GM23338 (cell line): ENCODE measurements at regions not wholly inside any gene's neighbourhood (a gene's known extent, or its start where the extent isn't known, plus 50 kb on each side); places are given as distances from the start of the nearest gene placed in this dataset.

Experiments
- ATAC-seq: fragments of 200-7000 bp; cut with Tn5 transposase; 3 replicates; pipeline ENCODE4 v1.9.1; 2020
- DNase-seq: peaks from one replicate; pipeline ENCODE4 v3.0.0-alpha.2; 2015; ENCODE audit warnings: low spot score
- H2AFZ ChIP-seq: fragments of 200-600 bp; sonication (generic); 2 replicates; pipeline ENCODE4 v1.8.0; 2016; ENCODE audit warnings: antibody characterized with exemption, mild to moderate bottlenecking, moderate library complexity
- H3F3A ChIP-seq: fragments of 200-600 bp; sonication (generic); replicated peaks from 2 replicates; pipeline ENCODE4 v1.8.0; 2017; ENCODE audit warnings: antibody characterized with exemption, mixed run types, low read depth
- H3K27ac ChIP-seq: fragments of 200-600 bp; sonication (generic); 2 replicates; pipeline ENCODE4 v1.6.1; 2016; ENCODE audit warnings: low read depth
- H3K27me3 ChIP-seq: fragments of 200-600 bp; sonication (generic); 2 replicates; pipeline ENCODE4 v1.8.0; 2016; ENCODE audit warnings: mild to moderate bottlenecking, mixed run types, moderate library complexity; ENCODE audit not compliant: insufficient read depth
- H3K36me3 ChIP-seq: fragments of 200-600 bp; sonication (generic); 2 replicates; pipeline ENCODE4 v1.8.0; 2016; ENCODE audit warnings: mild to moderate bottlenecking; ENCODE audit not compliant: insufficient read depth
- H3K4me1 ChIP-seq: fragments of 200-600 bp; sonication (generic); 2 replicates; pipeline ENCODE4 v1.8.0; 2016; ENCODE audit warnings: mild to moderate bottlenecking, moderate library complexity; ENCODE audit not compliant: insufficient read depth
- H3K4me2 ChIP-seq: fragments of 200-600 bp; sonication (generic); 2 replicates; pipeline ENCODE4 v1.7.1; 2017; ENCODE audit warnings: mixed run types
- H3K4me3 ChIP-seq: fragments of 200-600 bp; sonication (generic); 2 replicates; pipeline ENCODE4 v1.6.1; 2016; ENCODE audit warnings: mixed run types
- H3K79me2 ChIP-seq: fragments of 200-600 bp; sonication (generic); replicated peaks from 2 replicates; pipeline ENCODE4 v1.8.0; 2017; ENCODE audit warnings: mild to moderate bottlenecking; ENCODE audit not compliant: insufficient read depth
- H3K9me2 ChIP-seq: fragments of 200-600 bp; sonication (generic); 2 replicates; pipeline ENCODE4 v1.8.0; 2017; ENCODE audit not compliant: insufficient read depth
- H4K20me1 ChIP-seq: fragments of 200-600 bp; sonication (generic); replicated peaks from 2 replicates; pipeline ENCODE4 v1.8.0; 2017; ENCODE audit warnings: mild to moderate bottlenecking; ENCODE audit not compliant: insufficient read depth
- H3K27ac Mint-ChIP-seq: 2 replicates; pipeline ENCODE4 v1.8.0; 2020; ENCODE audit warnings: inconsistent platforms, mild to moderate bottlenecking, moderate library complexity, mixed read lengths
- H3K27me3 Mint-ChIP-seq: 3 replicates; pipeline ENCODE4 v1.8.0; 2022; ENCODE audit warnings: low read depth, mild to moderate bottlenecking, moderate library complexity, mixed read lengths, inconsistent platforms; ENCODE audit not compliant: insufficient read depth, poor library complexity
- H3K36me3 Mint-ChIP-seq: 3 replicates; pipeline ENCODE4 v1.8.0; 2021; ENCODE audit warnings: low read depth, mild to moderate bottlenecking, inconsistent platforms, moderate library complexity, mixed read lengths
- H3K4me1 Mint-ChIP-seq: 3 replicates; pipeline ENCODE4 v1.8.0; 2020; ENCODE audit warnings: mild to moderate bottlenecking, inconsistent platforms, mixed read lengths
- H3K4me3 Mint-ChIP-seq: 3 replicates; pipeline ENCODE4 v1.8.0; 2021; ENCODE audit warnings: moderate library complexity, mild to moderate bottlenecking, inconsistent platforms, mixed read lengths
- H3K9me3 Mint-ChIP-seq: 3 replicates; pipeline ENCODE4 v1.8.0; 2020; ENCODE audit warnings: moderate library complexity, mild to moderate bottlenecking, inconsistent platforms, mixed read lengths
- EZH2 ChIP-seq: fragments of 200-600 bp; sonication (generic); IDR thresholded peaks from one replicate; pipeline ENCODE4 v1.8.0; 2017; ENCODE audit warnings: antibody characterized with exemption, mild to moderate bottlenecking, low read depth; ENCODE audit not compliant: unreplicated experiment
- NANOG ChIP-seq: IDR thresholded peaks from 2 replicates; pipeline ENCODE4 v1.6.1; 2016; ENCODE audit warnings: antibody characterized with exemption, borderline replicate concordance
- ZNF331 ChIP-seq: fragments of 250-450 bp; sonication (Bioruptor Pico); IDR thresholded peaks from 2 replicates; pipeline ENCODE4 v1.5.0; 2020; ENCODE audit warnings: low read depth, mild to moderate bottlenecking, moderate library complexity
- TF ChIP-seq, protein P1 (sequence below), 2 experiments: fragments of 200-600 bp in 1 of 2; sonication (generic) in 1 of 2; conservative IDR thresholded peaks; 2 replicates each; pipeline versions ENCODE4 v1.5.1 to v1.6.1; 2016 to 2017; ENCODE audit warnings: antibody characterized with exemption in 2 of 2, low read depth in 2 of 2, mild to moderate bottlenecking in 2 of 2, moderate library complexity in 1 of 2

DNA sequence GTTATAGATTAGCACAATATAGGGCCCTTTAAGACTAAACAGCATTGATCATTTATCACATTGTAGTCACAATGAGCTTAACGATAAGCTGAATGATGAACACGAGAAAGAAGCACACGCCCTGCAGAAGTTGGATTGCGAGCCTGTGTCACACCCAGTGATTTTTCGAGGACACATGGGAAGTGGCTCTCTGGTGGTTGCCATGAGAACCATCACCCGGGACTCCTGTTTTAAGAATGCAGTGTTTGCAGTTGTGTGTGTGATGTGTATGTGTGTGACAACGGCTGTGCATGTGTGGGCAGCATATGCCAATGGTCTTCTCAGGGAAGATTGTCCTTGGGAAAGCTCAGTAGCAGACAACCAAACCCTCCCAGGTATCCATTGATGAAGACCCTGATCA lies 69.2 kb downstream of the PDCL3 start:
- Mint-ChIP-seq H3K4me3 (no peak overlapping the region), H3K27ac (no peak overlapping the region), H3K9me3 (no peaks in the 10 kb centered on the region; the same call in 2 of the 3 replicates), H3K4me1 (peaks cover 9% of the 10 kb centered on the region), H3K27me3 (peaks cover 6% of the 10 kb centered on the region), H3K36me3 (no peaks in the 10 kb centered on the region)
- Histone ChIP-seq H4K20me1 (no peaks in the 10 kb centered on the region), H3K36me3 (no peaks in the 10 kb centered on the region), H3K27me3 (no peaks in the 10 kb centered on the region), H3K4me3 (no peak overlapping the region), H3K27ac (no peak overlapping the region), H3K4me2 (no peak overlapping the region), H3K79me2 (no peaks in the 10 kb centered on the region), H3K9me2 (no peaks in the 10 kb centered on the region), H3K4me1 (no peaks in the 10 kb centered on the region; the same call in 1 of the 2 replicates), H2AFZ (no peak overlapping the region), H3F3A (no peaks in the 10 kb centered on the region)
- TF ChIP-seq, protein P1, sequence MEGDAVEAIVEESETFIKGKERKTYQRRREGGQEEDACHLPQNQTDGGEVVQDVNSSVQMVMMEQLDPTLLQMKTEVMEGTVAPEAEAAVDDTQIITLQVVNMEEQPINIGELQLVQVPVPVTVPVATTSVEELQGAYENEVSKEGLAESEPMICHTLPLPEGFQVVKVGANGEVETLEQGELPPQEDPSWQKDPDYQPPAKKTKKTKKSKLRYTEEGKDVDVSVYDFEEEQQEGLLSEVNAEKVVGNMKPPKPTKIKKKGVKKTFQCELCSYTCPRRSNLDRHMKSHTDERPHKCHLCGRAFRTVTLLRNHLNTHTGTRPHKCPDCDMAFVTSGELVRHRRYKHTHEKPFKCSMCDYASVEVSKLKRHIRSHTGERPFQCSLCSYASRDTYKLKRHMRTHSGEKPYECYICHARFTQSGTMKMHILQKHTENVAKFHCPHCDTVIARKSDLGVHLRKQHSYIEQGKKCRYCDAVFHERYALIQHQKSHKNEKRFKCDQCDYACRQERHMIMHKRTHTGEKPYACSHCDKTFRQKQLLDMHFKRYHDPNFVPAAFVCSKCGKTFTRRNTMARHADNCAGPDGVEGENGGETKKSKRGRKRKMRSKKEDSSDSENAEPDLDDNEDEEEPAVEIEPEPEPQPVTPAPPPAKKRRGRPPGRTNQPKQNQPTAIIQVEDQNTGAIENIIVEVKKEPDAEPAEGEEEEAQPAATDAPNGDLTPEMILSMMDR (conservative IDR thresholded peaks at IDR 0.05; ENCODE audit: low read depth in 2 of 2) = no peak
- DNase-seq = no peak
- no peak for ATAC-seq

DNA sequence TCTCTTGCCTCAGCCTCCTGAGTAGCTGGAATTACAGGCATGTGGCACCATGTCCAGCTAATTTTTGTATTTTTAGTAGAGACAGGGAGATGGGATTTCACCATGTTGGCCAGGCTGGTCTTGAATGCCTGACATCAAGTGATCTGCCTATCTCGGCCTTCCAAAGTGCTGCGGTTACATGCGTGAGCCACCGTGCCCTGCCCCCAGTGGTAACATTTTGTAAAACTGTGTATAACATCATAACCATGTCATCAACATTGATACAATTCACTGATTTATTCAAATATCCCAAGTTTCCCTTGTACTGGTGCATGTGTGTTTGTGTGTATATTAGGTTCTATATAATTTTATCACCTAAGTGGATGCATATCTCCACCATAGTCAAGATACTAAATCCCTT lies 70.0 kb downstream of the PDCL3 start:
- Mint-ChIP-seq H3K4me3 (no peak overlapping the region), H3K36me3 (no peaks in the 10 kb centered on the region), H3K9me3 (no peaks in the 10 kb centered on the region; the same call in 2 of the 3 replicates), H3K27me3 (peaks cover 6% of the 10 kb centered on the region), H3K27ac (no peak overlapping the region), H3K4me1 (peaks cover 12% of the 10 kb centered on the region)
- DNase-seq (no peak), ATAC-seq (no peak)
- Histone ChIP-seq H2AFZ (no peak overlapping the region), H3K4me1 (no peaks in the 10 kb centered on the region; the same call in 1 of the 2 replicates), H3K4me3 (no peak overlapping the region), H3F3A (no peaks in the 10 kb centered on the region), H3K27me3 (no peaks in the 10 kb centered on the region), H3K4me2 (no peak overlapping the region), H3K79me2 (no peaks in the 10 kb centered on the region), H3K27ac (no peak overlapping the region), H4K20me1 (no peaks in the 10 kb centered on the region), H3K9me2 (no peaks in the 10 kb centered on the region), H3K36me3 (no peaks in the 10 kb centered on the region)
- TF ChIP-seq, protein P1 (conservative IDR thresholded peaks at IDR 0.05; ENCODE audit: low read depth in 2 of 2) = peak in 1 of 2 experiments; percentile 25; a peak in 1 of 4 replicates
- no peak for TF ChIP-seq NANOG
- no peak for TF ChIP-seq EZH2
- no peak for TF ChIP-seq ZNF331 (CRISPR knock-in tag)
